ENCODE measurements at regions not wholly inside any gene's neighbourhood (a gene's known extent, or its start where the extent isn't known, plus 50 kb on each side); places are given as distances from the start of the nearest gene placed in this dataset.

- H3K4me1 ChIP-seq (ENCODE audit: control insufficient read depth, low read length), result no peaks in the 10 kb centered on the region
- no peaks in the 10 kb centered on the region for H3K36me3 ChIP-seq (ENCODE audit: control insufficient read depth, low read length)
- H3K9me2 ChIP-seq (replicated peaks; ENCODE audit: control insufficient read depth, low read length), result no peaks in the 10 kb centered on the region
- H4K20me1 ChIP-seq (ENCODE audit: control insufficient read depth, insufficient read depth, low read depth, low read length), result no peaks in the 10 kb centered on the region
- H3K4me3 ChIP-seq (ENCODE audit: low read length), result no peak overlapping the region
- TF ChIP-seq CTCF (IDR thresholded peaks at IDR 0.05; ENCODE audit: low read depth, low read length, poor library complexity, severe bottlenecking), result no peak
- no peak for TF ChIP-seq EZH2phosphoT487 (IDR thresholded peaks at IDR 0.05; ENCODE audit: borderline replicate concordance, low read length)
- H3K4me2 ChIP-seq (ENCODE audit: low read length), result no peak overlapping the region
- H3K27me3 ChIP-seq (ENCODE audit: control insufficient read depth, low read length), result no peaks in the 10 kb centered on the region
- H3F3A ChIP-seq (ENCODE audit: control insufficient read depth, insufficient read depth), result no peaks in the 10 kb centered on the region
- no peaks in the 10 kb centered on the region for H3K79me2 ChIP-seq (ENCODE audit: control insufficient read depth, low read length)
- no peak overlapping the region for H3K27ac ChIP-seq (ENCODE audit: low read depth, low read length)
- H3K9me3 ChIP-seq (ENCODE audit: control insufficient read depth, insufficient read depth, low read length), result peaks cover 3% of the 10 kb centered on the region; the same call in 1 of the 2 replicates
Observed at GRCh38 chr11:112859787-112860186, 101.4 kb upstream of the NCAM1 start.

- Histone ChIP-seq H3K4me3 (ENCODE audit: low read length) (no peak overlapping the region), H3K27me3 (ENCODE audit: control insufficient read depth, low read length) (no peaks in the 10 kb centered on the region), H3K9me3 (ENCODE audit: control insufficient read depth, insufficient read depth, low read length) (peaks cover 3% of the 10 kb centered on the region; the same call in 1 of the 2 replicates)
Observed at GRCh38 chr11:112861356-112861755, 99.9 kb upstream of the NCAM1 start.

GRCh38 chr11:112863305-112863704, 97.9 kb upstream of the NCAM1 start:
- H3K4me3 ChIP-seq (ENCODE audit: low read length), result no peak overlapping the region
- H4K20me1 ChIP-seq (ENCODE audit: control insufficient read depth, insufficient read depth, low read depth, low read length), result no peaks in the 10 kb centered on the region
- H3K27me3 ChIP-seq (ENCODE audit: control insufficient read depth, low read length), result no peaks in the 10 kb centered on the region
- H3K9me3 ChIP-seq (ENCODE audit: control insufficient read depth, insufficient read depth, low read length), result peaks cover 3% of the 10 kb centered on the region; the same call in 1 of the 2 replicates
- no peak overlapping the region for H3K4me2 ChIP-seq (ENCODE audit: low read length)
- TF ChIP-seq CTCF (IDR thresholded peaks at IDR 0.05; ENCODE audit: low read depth, low read length, poor library complexity, severe bottlenecking) (no peak), EZH2phosphoT487 (IDR thresholded peaks at IDR 0.05; ENCODE audit: borderline replicate concordance, low read length) (no peak)
- H3K9me2 ChIP-seq (replicated peaks; ENCODE audit: control insufficient read depth, low read length), result no peaks in the 10 kb centered on the region
- no peaks in the 10 kb centered on the region for H3K79me2 ChIP-seq (ENCODE audit: control insufficient read depth, low read length)
- no peak overlapping the region for H3K27ac ChIP-seq (ENCODE audit: low read depth, low read length)
- H3K36me3 ChIP-seq (ENCODE audit: control insufficient read depth, low read length), result no peaks in the 10 kb centered on the region
- H3F3A ChIP-seq (ENCODE audit: control insufficient read depth, insufficient read depth), result no peaks in the 10 kb centered on the region
- H3K4me1 ChIP-seq (ENCODE audit: control insufficient read depth, low read length), result no peaks in the 10 kb centered on the region

More at GRCh38 chr11:112861356-112861755, 99.9 kb upstream of the NCAM1 start:
- Histone ChIP-seq H4K20me1 (ENCODE audit: control insufficient read depth, insufficient read depth, low read depth, low read length) (no peaks in the 10 kb centered on the region), H3K27ac (ENCODE audit: low read depth, low read length) (no peak overlapping the region), H3K79me2 (ENCODE audit: control insufficient read depth, low read length) (no peaks in the 10 kb centered on the region), H3K36me3 (ENCODE audit: control insufficient read depth, low read length) (no peaks in the 10 kb centered on the region), H3K4me2 (ENCODE audit: low read length) (no peak overlapping the region), H3K9me2 (replicated peaks; ENCODE audit: control insufficient read depth, low read length) (no peaks in the 10 kb centered on the region), H3K4me1 (ENCODE audit: control insufficient read depth, low read length) (no peaks in the 10 kb centered on the region), H3F3A (ENCODE audit: control insufficient read depth, insufficient read depth) (no peaks in the 10 kb centered on the region)
- TF ChIP-seq EZH2phosphoT487 (IDR thresholded peaks at IDR 0.05; ENCODE audit: borderline replicate concordance, low read length) (no peak), CTCF (IDR thresholded peaks at IDR 0.05; ENCODE audit: low read depth, low read length, poor library complexity, severe bottlenecking) (no peak)

Measured in DOHH2 (cell line).